AG09309 (cell line): ENCODE measurements at regions not wholly inside any gene's neighbourhood (a gene's known extent, or its start where the extent isn't known, plus 50 kb on each side); places are given as distances from the start of the nearest gene placed in this dataset.
"Not testable (repeated sequence)": the region's sequence is repeated elsewhere in the genome, so short reads cannot be mapped to it uniquely, and the experiment has no call there.

ENCODE experiments used
- DNase-seq: peaks from one replicate; pipeline ENCODE4 v3.0.0-alpha.2; 2010; ENCODE audit warnings: low read depth
- H3K4me3 ChIP-seq: 2 replicates; pipeline ENCODE4 v1.5.1; 2011; ENCODE audit warnings: mild to moderate bottlenecking, low read depth, low read length, moderate library complexity; ENCODE audit not compliant: control insufficient read depth
- TF ChIP-seq, protein P1 (sequence below): IDR thresholded peaks from 2 replicates; pipeline ENCODE4 v1.5.1; 2011; ENCODE audit warnings: mild to moderate bottlenecking, low read depth, low read length, inconsistent platforms; ENCODE audit not compliant: insufficient read depth, control insufficient read depth; ENCODE audit errors: missing control alignments

DNA sequence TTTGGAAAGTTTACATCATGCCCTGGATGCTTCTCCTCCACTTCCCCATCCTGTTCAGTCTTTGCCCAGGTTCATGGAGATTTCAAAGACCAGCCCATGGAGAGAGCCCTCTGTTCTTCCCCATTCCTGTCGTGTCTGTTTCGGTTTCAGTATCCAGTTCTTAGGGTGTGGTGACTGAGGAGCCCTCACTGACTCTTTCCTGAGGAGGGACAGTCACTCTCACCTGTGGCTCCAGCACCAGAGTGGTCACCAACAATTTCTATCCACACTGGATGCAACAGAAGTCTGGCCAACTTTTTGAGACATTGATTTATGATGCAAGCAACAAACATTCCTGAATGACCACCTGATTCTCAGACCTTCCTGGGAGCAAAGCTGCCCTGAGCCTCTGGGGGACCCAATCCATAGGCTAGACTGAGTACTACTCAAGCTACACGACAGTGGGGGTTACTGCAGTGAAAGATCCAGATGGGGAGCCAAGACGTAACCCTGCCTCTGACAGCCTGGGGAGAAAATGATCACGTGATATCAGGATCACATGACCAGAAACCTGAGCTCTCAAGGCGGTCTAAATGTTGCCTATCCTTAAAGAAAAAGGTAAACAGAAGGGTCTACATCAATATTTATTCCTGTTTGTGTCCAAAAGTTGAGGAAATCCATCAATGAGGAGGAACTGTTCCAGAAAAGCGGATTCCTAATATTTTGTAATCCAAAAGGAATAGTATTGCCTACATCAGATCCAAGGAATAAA is 76.2 kb upstream of the VPREB1 start:
- TF ChIP-seq, protein P1, sequence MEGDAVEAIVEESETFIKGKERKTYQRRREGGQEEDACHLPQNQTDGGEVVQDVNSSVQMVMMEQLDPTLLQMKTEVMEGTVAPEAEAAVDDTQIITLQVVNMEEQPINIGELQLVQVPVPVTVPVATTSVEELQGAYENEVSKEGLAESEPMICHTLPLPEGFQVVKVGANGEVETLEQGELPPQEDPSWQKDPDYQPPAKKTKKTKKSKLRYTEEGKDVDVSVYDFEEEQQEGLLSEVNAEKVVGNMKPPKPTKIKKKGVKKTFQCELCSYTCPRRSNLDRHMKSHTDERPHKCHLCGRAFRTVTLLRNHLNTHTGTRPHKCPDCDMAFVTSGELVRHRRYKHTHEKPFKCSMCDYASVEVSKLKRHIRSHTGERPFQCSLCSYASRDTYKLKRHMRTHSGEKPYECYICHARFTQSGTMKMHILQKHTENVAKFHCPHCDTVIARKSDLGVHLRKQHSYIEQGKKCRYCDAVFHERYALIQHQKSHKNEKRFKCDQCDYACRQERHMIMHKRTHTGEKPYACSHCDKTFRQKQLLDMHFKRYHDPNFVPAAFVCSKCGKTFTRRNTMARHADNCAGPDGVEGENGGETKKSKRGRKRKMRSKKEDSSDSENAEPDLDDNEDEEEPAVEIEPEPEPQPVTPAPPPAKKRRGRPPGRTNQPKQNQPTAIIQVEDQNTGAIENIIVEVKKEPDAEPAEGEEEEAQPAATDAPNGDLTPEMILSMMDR: no peak
- DNase-seq: peak; percentile 5
- H3K4me3 ChIP-seq: no peak overlapping the region; the same call in 1 of the 2 replicates

DNA sequence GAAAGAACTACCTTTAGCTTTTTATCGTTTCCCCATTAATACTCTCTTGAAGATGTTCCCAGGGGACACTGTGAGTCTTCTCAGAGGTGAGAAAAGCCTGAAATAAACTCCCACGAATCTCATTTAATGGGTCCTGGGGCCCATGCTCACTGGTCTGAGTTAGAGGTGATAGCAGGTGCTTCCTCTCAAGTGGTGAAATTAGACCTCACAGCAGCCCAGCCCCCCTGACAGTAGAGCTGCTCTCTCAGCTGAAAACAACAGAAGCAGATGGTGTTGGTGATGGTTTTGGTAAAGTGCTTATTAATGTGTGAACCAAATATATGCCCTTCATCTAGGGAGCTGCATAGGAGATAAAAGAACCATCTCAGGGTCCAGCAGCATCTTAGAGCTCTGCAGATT is 76.8 kb upstream of the VPREB1 start:
- no peak overlapping the region for H3K4me3 ChIP-seq
- TF ChIP-seq, protein P1: no peak
- DNase-seq: no peak

- DNase-seq: no peak
- TF ChIP-seq, protein P1: no peak
- no peak overlapping the region for H3K4me3 ChIP-seq
Observed at GRCh38 chr22:22166941-22167713, 77.5 kb upstream of the VPREB1 start.

- H3K4me3 ChIP-seq: no peak overlapping the region
- TF ChIP-seq, protein P1: no peak
- DNase-seq: no peak
Observed at GRCh38 chr22:22165936-22166710, 78.5 kb upstream of the VPREB1 start.

DNA sequence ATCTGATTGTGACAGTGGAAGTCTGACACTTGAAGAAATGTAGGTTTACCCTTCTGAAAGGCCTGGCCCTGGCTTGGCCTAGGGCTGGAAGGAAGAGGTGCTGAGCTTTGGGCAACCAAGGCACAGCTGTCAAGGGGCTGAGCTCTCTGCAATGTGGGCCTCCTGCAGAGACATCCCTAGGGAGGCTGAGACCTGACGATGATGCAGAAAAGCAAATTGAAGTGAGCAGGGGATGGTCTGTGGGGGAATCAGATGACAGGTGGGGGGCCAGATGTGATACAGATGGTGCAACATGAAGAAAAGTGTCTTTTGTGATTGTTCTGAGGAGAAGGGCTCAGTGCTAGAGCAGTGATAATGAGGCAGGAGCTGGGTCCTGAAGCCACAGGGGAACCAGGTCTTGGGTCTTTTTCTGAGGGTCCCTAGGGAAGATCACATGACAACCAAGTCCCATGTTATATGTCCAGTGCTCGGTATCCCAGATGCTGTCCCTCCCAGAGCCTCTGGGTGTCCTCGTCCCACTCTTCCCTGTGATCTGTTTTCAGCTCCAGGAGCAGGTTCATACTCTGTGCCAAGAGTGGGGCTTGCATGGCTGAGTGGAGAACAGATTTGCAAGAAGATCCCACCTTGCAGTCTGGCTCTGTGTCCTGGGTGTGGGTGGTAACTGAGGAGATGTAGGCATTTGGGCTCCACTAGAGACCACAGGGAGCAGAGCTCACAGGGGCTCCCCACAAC is 79.9 kb upstream of the VPREB1 start:
- no peak for DNase-seq
- TF ChIP-seq, protein P1: no peak
- no peak overlapping the region for H3K4me3 ChIP-seq

GRCh38 chr22:22161924-22162851 is 82.4 kb upstream of the VPREB1 start:
- DNase-seq: no peak
- H3K4me3 ChIP-seq: no peak overlapping the region
- TF ChIP-seq, protein P1: no peak

DNA sequence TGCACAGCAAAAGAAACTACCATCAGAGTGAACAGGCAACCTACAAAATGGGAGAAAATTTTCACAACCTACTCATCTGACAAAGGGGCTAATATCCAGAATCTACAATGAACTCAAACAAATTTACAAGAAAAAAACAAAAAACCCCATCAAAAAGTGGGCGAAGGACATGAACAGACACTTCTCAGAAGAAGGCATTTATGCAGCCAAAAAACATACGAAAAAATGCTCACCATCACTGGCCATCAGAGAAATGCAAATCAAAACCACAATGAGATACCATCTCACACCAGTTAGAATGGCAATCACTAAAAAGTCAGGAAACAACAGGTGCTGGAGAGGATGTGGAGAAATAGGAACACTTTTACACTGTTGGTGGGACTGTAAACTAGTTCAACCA is 83.8 kb upstream of the VPREB1 start:
- not testable (repeated sequence) for DNase-seq, H3K4me3 ChIP-seq
